Duodenal mucosa (tissue), 2 donors: ENCODE measurements at regions not wholly inside any gene's neighbourhood (a gene's known extent, or its start where the extent isn't known, plus 50 kb on each side); places are given as distances from the start of the nearest gene placed in this dataset.
"Not testable (repeated sequence)": the region's sequence is repeated elsewhere in the genome, so short reads cannot be mapped to it uniquely, and the experiment has no call there.

Experiments
- H3K27ac ChIP-seq: one replicate; pipeline ENCODE4 v1.7.0; 2013; ENCODE audit warnings: low read depth, low read length
- H3K27me3 ChIP-seq, 2 donors: one replicate each; pipeline ENCODE4 v1.7.0; 2013; ENCODE audit warnings: low read length in 2 of 2, control low read depth in 1 of 2; ENCODE audit not compliant: insufficient read depth in 2 of 2, control insufficient read depth in 1 of 2
- H3K36me3 ChIP-seq, 2 donors: one replicate each; pipeline ENCODE4 v1.7.0; 2013; ENCODE audit warnings: low read length in 2 of 2, control low read depth in 1 of 2; ENCODE audit not compliant: insufficient read depth in 2 of 2, control insufficient read depth in 1 of 2
- H3K4me1 ChIP-seq, 2 donors: one replicate each; pipeline ENCODE4 v1.7.0; 2013; ENCODE audit warnings: low read length in 2 of 2, control low read depth in 1 of 2; ENCODE audit not compliant: insufficient read depth in 2 of 2, control insufficient read depth in 1 of 2
- H3K4me3 ChIP-seq, 2 donors: one replicate each; pipeline ENCODE4 v1.7.0; 2013; ENCODE audit warnings: low read length in 2 of 2, low read depth in 1 of 2
- H3K9ac ChIP-seq, 2 donors: one replicate each; pipeline ENCODE4 v1.7.0; 2013; ENCODE audit warnings: low read length in 2 of 2, low read depth in 1 of 2
- H3K9me3 ChIP-seq, 2 donors: one replicate each; pipeline ENCODE4 v1.7.0; 2013; ENCODE audit warnings: low read length in 2 of 2, control low read depth in 1 of 2; ENCODE audit not compliant: control insufficient read depth in 1 of 2

DNA sequence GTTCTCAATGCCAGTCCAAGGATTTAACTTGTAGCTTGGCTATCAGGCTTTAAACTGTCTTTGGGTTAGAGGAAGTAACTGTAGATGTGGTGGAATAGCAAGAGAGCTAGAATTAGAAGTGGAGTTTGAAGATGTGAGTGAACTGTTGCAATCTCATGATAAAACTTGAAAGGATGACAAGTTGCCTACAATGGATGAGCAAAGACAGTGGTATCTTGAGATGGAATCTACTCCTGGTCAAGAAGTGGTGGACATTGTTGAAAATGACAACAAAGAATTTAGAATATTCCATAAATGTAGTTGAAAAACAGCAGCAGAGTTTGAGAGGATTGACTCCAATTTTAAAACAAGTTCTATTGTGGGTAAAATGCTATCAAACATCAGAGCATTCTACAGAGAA lies 199.0 kb downstream of the DUSP6 start:
- Histone ChIP-seq H3K36me3 (no peaks in the 10 kb centered on the region), H3K4me3 (no peak overlapping the region), H3K9me3 (peaks cover 0 to 5% of the 10 kb centered on the region in 2 donors), H3K27ac (no peak overlapping the region), H3K9ac (no peak overlapping the region), H3K27me3 (no peaks in the 10 kb centered on the region), H3K4me1 (peaks cover 0 to 11% of the 10 kb centered on the region in 2 donors)

GRCh38 chr12:89151536-89151935 lies 200.8 kb downstream of the DUSP6 start:
- H3K36me3 ChIP-seq = no peaks in the 10 kb centered on the region
- no peak overlapping the region for H3K9ac ChIP-seq
- H3K27me3 ChIP-seq = no peaks in the 10 kb centered on the region
- no peak overlapping the region for H3K4me3 ChIP-seq
- no peaks in the 10 kb centered on the region for H3K4me1 ChIP-seq
- H3K9me3 ChIP-seq = peaks cover 0 to 5% of the 10 kb centered on the region in 2 donors
- H3K27ac ChIP-seq = no peak overlapping the region

- not testable (repeated sequence) for H3K27me3 ChIP-seq, H3K36me3 ChIP-seq, H3K27ac ChIP-seq, H3K4me3 ChIP-seq, H3K9me3 ChIP-seq, H3K9ac ChIP-seq, H3K4me1 ChIP-seq
Observed at GRCh38 chr12:89150789-89151188, 201.5 kb downstream of the DUSP6 start.

DNA sequence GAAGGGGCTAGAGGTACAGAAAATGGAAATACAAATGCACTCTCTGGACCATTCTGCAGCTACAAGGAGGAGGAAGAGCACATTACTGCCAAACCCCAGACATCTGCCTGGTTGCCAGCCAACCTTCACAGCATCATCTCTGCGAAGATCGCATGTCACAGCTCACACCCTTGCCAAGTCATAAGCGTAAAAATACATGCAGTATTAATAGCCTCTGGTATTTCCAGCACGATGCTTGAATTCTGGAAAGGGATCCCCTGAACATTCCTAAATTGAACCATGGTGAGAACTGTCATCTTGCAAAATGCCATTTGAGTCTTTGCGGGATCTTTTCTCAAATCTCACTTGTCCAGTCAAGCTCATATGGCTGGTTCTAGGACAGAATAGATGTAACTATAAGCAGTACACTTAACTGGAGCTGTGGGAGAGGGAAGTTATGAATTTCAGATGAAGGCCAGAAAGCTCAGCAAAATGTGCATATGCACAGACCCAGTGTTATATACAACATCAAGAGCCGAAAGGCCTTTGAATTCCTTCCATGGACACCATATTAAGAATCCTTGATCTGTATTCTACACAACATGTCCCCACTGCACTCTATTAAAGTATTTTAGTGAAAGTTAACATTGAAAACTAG lies 211.6 kb downstream of the DUSP6 start:
- H3K27ac ChIP-seq = no peak overlapping the region
- H3K36me3 ChIP-seq = no peaks in the 10 kb centered on the region
- H3K9ac ChIP-seq = no peak overlapping the region

GRCh38 chr12:89140141-89140540 lies 212.2 kb downstream of the DUSP6 start:
- no peak overlapping the region for H3K4me3 ChIP-seq
- H3K4me1 ChIP-seq = no peaks in the 10 kb centered on the region
- no peak overlapping the region for H3K9ac ChIP-seq
- no peak overlapping the region for H3K27ac ChIP-seq
- H3K36me3 ChIP-seq = no peaks in the 10 kb centered on the region
- no peaks in the 10 kb centered on the region for H3K9me3 ChIP-seq
- H3K27me3 ChIP-seq = no peaks in the 10 kb centered on the region

More for the DNA sequence above, 211.6 kb downstream of the DUSP6 start:
- no peak overlapping the region for H3K4me3 ChIP-seq
- H3K27me3 ChIP-seq = no peaks in the 10 kb centered on the region
- H3K9me3 ChIP-seq = no peaks in the 10 kb centered on the region
- no peaks in the 10 kb centered on the region for H3K4me1 ChIP-seq

- Histone ChIP-seq H3K36me3 (no peaks in the 10 kb centered on the region), H3K27me3 (no peaks in the 10 kb centered on the region), H3K9ac (no peak overlapping the region), H3K4me3 (no peak overlapping the region), H3K27ac (no peak overlapping the region), H3K4me1 (no peaks in the 10 kb centered on the region), H3K9me3 (no peaks in the 10 kb centered on the region)
Observed at GRCh38 chr12:89139390-89139789, 212.9 kb downstream of the DUSP6 start.

- Histone ChIP-seq H3K4me3 (no peak overlapping the region), H3K36me3 (no peaks in the 10 kb centered on the region), H3K9me3 (no peaks in the 10 kb centered on the region), H3K4me1 (no peaks in the 10 kb centered on the region), H3K27me3 (no peaks in the 10 kb centered on the region), H3K9ac (no peak overlapping the region), H3K27ac (no peak overlapping the region)
Observed at GRCh38 chr12:89138048-89138852, 214.1 kb downstream of the DUSP6 start.

GRCh38 chr12:89135976-89136634 lies 216.2 kb downstream of the DUSP6 start:
- Histone ChIP-seq H3K4me1 (no peaks in the 10 kb centered on the region), H3K9me3 (no peaks in the 10 kb centered on the region), H3K36me3 (no peaks in the 10 kb centered on the region), H3K27me3 (no peaks in the 10 kb centered on the region), H3K9ac (no peak overlapping the region), H3K27ac (no peak overlapping the region), H3K4me3 (no peak overlapping the region)

DNA sequence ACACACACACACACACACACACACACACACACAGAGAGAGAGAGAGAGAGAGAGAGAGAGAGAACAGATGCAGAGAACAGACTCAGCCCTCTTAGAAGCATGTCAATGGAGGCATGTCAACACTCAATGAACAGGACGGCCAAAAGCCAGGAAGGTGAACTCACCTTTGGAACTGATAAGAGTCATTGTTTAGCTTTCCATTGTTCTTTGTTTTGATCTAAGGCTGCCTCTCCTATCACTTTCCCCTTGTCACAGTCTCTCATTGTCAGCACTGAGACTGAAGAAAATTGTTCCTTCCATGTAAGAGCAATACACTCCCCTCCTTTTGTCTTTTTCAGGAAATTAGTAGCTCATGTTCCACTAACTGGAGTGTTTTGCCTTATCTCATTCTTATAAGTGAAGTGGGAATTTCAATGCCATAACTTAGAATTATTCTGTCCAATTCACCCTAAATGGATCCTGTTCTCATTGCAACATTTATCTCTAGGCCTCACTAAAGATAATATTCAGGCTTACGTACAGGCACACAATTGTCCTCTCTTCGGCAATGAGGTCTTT lies 218.0 kb downstream of the DUSP6 start:
- Histone ChIP-seq H3K9me3 (no peaks in the 10 kb centered on the region), H3K27ac (no peak overlapping the region), H3K4me1 (no peaks in the 10 kb centered on the region), H3K9ac (no peak overlapping the region), H3K36me3 (no peaks in the 10 kb centered on the region), H3K27me3 (no peaks in the 10 kb centered on the region), H3K4me3 (no peak overlapping the region)
